Stomach (tissue), 8 donors: ENCODE measurements at regions not wholly inside any gene's neighbourhood (a gene's known extent, or its start where the extent isn't known, plus 50 kb on each side); places are given as distances from the start of the nearest gene placed in this dataset.

Experiments used
- DNase-seq, 2 donors: peaks; one replicate each; pipeline versions ENCODE4 v3.0.0 to v3.0.0-alpha.2; 2013 to 2019
- H3K27ac ChIP-seq, 5 donors: fragments of 200-600 bp in 4 of 5; sonication (generic) in 4 of 5; one replicate each; pipeline ENCODE4 v1.5.1; 2013 to 2019; ENCODE audit warnings: mild to moderate bottlenecking in 1 of 5, moderate library complexity in 1 of 5
- H3K27me3 ChIP-seq, 3 donors: fragments of 200-600 bp; sonication (generic); one replicate each; pipeline ENCODE4 v1.5.1; 2017 to 2019; ENCODE audit warnings: mixed run types in 1 of 3
- H3K36me3 ChIP-seq, 4 donors: fragments of 200-600 bp; sonication (generic); 1 replicate in 3 of 4; 2 replicates in 1 of 4; pipeline ENCODE4 v1.5.1; 2016 to 2019
- H3K4me1 ChIP-seq, 4 donors: fragments of 200-600 bp; sonication (generic); one replicate each; pipeline ENCODE4 v1.5.1; 2016 to 2019
- H3K4me3 ChIP-seq, 4 donors: fragments of 200-600 bp; sonication (generic) in 3 of 4; one replicate each; pipeline ENCODE4 v1.5.1; 2016 to 2019; ENCODE audit warnings: mild to moderate bottlenecking in 1 of 4
- H3K9me3 ChIP-seq, 4 donors: fragments of 200-600 bp; sonication (generic); one replicate each; pipeline ENCODE4 v1.5.1; 2016 to 2019
- CTCF ChIP-seq, 7 experiments: fragments of 450-650 bp in 4 of 7; fragments of 200-600 bp in 3 of 7; sonication (generic) in 3 of 7; IDR thresholded peaks; one replicate each; pipeline ENCODE4 v1.5.1; 2016 to 2019; ENCODE audit warnings: antibody characterized with exemption in 7 of 7, control low read depth in 2 of 7, mild to moderate bottlenecking in 1 of 7
- EP300 ChIP-seq: sonication (generic); formaldehyde crosslinking; IDR thresholded peaks from one replicate; pipeline ENCODE4 v1.6.1; 2017; ENCODE audit warnings: antibody characterized with exemption
- POLR2A ChIP-seq, 4 donors: fragments of 450-650 bp; IDR thresholded peaks; one replicate each; pipeline ENCODE4 v1.6.1; 2016; ENCODE audit warnings: antibody characterized with exemption in 4 of 4, control low read depth in 2 of 4, mild to moderate bottlenecking in 1 of 4, moderate library complexity in 1 of 4
- POLR2AphosphoS5 ChIP-seq, 3 donors: sonication (generic); formaldehyde crosslinking; IDR thresholded peaks; one replicate each; pipeline ENCODE4 v1.6.1; 2016; ENCODE audit warnings: antibody characterized with exemption in 3 of 3
- WGBS, 5 donors: extraction: QIAGEN DNeasy Blood & Tissue Kit in 3 of 5; methylation state at CpG; one replicate each; pipeline versions ENCODE4 v1.1.5 to v1.1.7; 2013 to 2018; 5-methylcytosine and 5-hydroxymethylcytosine counted together
- intact Hi-C: fragments of 100-400 bp; cut with DNase I; formaldehyde crosslinking; loops from one replicate; pipeline ENCODE4 v1.15.1; 2023; ENCODE audit warnings: low total_unique reads
- donor health status: healthy with polysubstance abuse.
- donor health status: Bipolar disorder and iron deficiency.
- donor health status: healthy.

DNA sequence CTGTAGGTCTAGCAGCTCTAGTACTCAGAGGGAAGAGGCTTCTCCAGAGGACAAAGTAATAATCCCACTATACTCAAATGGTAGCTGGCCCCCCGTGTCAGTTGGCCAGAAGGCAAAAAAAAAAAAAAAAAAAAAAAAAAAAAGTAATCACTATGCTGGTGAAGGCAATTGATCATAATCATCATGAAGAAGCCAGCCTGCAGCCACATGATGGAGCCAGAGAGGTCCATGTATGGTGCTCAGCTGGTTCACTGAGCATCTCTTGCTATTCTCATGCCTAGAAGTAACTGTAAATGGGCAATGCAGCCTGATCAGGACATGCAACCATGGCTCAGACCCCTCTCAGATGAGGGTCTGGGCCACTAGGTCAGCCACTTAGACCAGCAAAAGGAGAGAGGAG, 378.8 kb downstream of the MED13L start:
- 57 to 75% (median 67%) methylated on average over 1 of the region's 1 CpG for WGBS, 5 donors
- Histone ChIP-seq H3K4me1 (no peaks in the 10 kb centered on the region), H3K27me3 (peaks cover 0 to 8% (median 0%) of the 10 kb centered on the region in 3 donors), H3K4me3 (no peak overlapping the region), H3K36me3 (no peaks in the 10 kb centered on the region), H3K27ac (no peak overlapping the region), H3K9me3 (peaks cover 0 to 9% (median 6%) of the 10 kb centered on the region in 4 donors)
- TF ChIP-seq EP300: no peak
- no peak for DNase-seq
- intact Hi-C loops: no loop called here

- Histone ChIP-seq H3K4me1 (no peaks in the 10 kb centered on the region), H3K9me3 (peaks cover 0 to 4% (median 0%) of the 10 kb centered on the region in 4 donors), H3K27ac (no peak overlapping the region), H3K4me3 (no peak overlapping the region), H3K36me3 (no peaks in the 10 kb centered on the region), H3K27me3 (peaks cover 0 to 15% (median 0%) of the 10 kb centered on the region in 3 donors)
- DNase-seq: peak in 1 of 2 donors; percentile 38
- intact Hi-C loops: no loop called here
- TF ChIP-seq EP300 (no peak), POLR2AphosphoS5 (IDR thresholded peaks at IDR 0.05) (no peak), POLR2A (IDR thresholded peaks at IDR 0.05) (no peak), CTCF (IDR thresholded peaks at IDR 0.05) (no peak)
- 42 to 70% (median 63%) methylated on average over 3 of the region's 3 CpGs for WGBS, 5 donors
Measured at GRCh38 chr12:115897729-115898128, 379.8 kb downstream of the MED13L start.

DNA sequence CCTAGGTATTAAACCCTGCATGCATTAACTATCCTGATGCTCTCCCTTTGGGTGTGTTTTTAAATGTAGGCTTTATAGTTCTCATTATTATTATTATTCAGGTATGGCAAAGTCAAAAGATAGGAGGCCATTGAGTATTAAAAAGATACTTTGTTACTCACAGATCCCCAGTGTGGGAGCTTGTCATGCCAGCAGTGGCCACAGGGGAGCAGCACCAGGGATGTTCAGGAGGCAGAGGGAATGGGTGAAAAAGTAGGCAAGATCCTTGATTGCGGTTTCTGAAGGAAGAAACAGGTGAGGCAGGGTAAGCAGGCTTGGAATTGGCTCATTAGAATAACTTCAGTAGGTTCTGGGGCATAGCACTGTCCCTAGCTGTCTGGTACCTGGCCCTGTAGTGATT, 382.2 kb downstream of the MED13L start:
- 80 to 92% (median 88%) methylated on average over 1 of the region's 1 CpG for WGBS, 5 donors
- Histone ChIP-seq H3K36me3 (no peaks in the 10 kb centered on the region), H3K4me1 (no peaks in the 10 kb centered on the region), H3K27ac (no peak overlapping the region), H3K27me3 (peaks cover 0 to 18% (median 0%) of the 10 kb centered on the region in 3 donors), H3K9me3 (peaks cover 0 to 4% (median 0%) of the 10 kb centered on the region in 4 donors), H3K4me3 (no peak overlapping the region)
- TF ChIP-seq EP300 (no peak), CTCF (IDR thresholded peaks at IDR 0.05) (no peak), POLR2A (IDR thresholded peaks at IDR 0.05) (no peak), POLR2AphosphoS5 (IDR thresholded peaks at IDR 0.05) (no peak)
- intact Hi-C loops: no loop called here
- DNase-seq: no peak

DNA sequence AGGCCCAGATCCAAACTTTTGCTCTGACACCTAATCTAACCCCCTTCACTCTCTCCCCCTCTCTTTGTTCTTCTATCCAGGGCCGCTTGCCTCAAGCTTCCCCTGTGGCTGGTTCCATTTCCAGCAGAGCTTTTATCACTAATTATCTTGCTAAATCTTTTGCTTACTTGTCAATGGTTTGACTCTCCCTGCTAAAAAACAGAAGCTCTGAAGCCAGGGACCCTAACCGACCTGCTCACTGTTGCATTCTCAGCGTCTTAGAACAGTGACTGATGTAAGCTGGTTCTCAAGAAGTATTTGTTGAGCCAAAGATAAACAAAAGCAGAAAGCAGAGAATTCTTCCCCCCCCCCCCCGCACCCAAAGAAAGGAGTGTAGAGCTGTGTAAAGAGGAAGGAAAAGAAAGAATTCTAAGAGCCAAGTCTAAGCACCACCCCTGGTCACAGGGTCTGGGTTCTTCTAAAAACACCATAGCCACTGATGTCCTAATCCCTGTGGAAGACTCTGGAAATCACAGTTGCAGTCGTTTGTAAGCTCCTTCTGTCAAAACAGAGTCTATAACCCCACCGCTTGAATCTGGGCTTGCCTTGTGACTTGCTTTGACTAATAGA, 385.8 kb downstream of the MED13L start:
- no peaks in the 10 kb centered on the region for H3K36me3 ChIP-seq
- H3K9me3 ChIP-seq: peaks cover 0 to 4% (median 0%) of the 10 kb centered on the region in 4 donors
- intact Hi-C loops: no loop called here
- DNase-seq: no peak
- H3K4me3 ChIP-seq: no peak overlapping the region
- WGBS, 5 donors: 20 to 27% (median 23%) methylated on average over 6 of the region's 6 CpGs
- H3K27ac ChIP-seq: no peak overlapping the region
- no peak for TF ChIP-seq POLR2AphosphoS5 (IDR thresholded peaks at IDR 0.05)
- no peak for TF ChIP-seq POLR2A (IDR thresholded peaks at IDR 0.05)
- no peak for TF ChIP-seq EP300
- no peak for TF ChIP-seq CTCF (IDR thresholded peaks at IDR 0.05)
- no peaks in the 10 kb centered on the region for H3K4me1 ChIP-seq
- peaks cover 0 to 22% (median 0%) of the 10 kb centered on the region in 3 donors for H3K27me3 ChIP-seq

DNA sequence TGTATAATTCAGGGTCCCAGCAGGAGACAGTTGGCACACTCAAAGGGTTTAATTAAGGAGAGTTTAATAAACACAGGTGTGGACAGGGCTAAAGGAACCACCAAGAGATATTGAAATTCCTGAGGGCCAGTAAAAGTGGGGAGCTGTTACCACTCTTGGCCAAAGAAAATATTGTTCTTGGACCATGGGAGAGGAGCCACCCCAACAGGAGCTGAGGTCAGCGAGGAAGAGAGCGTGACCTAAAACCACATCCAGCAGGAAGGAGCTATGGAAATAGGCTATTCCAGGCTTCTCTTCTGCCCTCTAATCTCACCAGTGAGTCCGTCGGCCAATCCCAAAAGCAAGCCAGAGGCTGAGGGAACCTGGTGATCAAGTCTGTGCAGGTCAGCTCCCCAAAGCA, 390.8 kb downstream of the MED13L start:
- intact Hi-C loops: no loop called here
- TF ChIP-seq CTCF (IDR thresholded peaks at IDR 0.05) (no peak), EP300 (no peak), POLR2A (IDR thresholded peaks at IDR 0.05) (no peak), POLR2AphosphoS5 (IDR thresholded peaks at IDR 0.05) (no peak)
- WGBS, 5 donors: 48 to 79% (median 59%) methylated on average over 4 of the region's 4 CpGs
- no peak overlapping the region for H3K4me3 ChIP-seq
- H3K9me3 ChIP-seq: no peaks in the 10 kb centered on the region
- H3K27me3 ChIP-seq: peaks cover 0 to 5% (median 0%) of the 10 kb centered on the region in 3 donors
- no peak for DNase-seq
- no peak overlapping the region for H3K27ac ChIP-seq
- H3K36me3 ChIP-seq: no peaks in the 10 kb centered on the region
- no peaks in the 10 kb centered on the region for H3K4me1 ChIP-seq
